Neural progenitor cell (in vitro differentiated cells): ENCODE measurements at regions not wholly inside any gene's neighbourhood (a gene's known extent, or its start where the extent isn't known, plus 50 kb on each side); places are given as distances from the start of the nearest gene placed in this dataset.

Experiments
- EZH2 ChIP-seq: fragments of 200-600 bp; sonication (generic); IDR thresholded peaks from 2 replicates; pipeline ENCODE4 v1.6.1; 2017; ENCODE audit warnings: antibody characterized with exemption, mild to moderate bottlenecking, moderate library complexity
- TF ChIP-seq, protein P1 (sequence below): fragments of 200-600 bp; sonication (generic); IDR thresholded peaks from 2 replicates; pipeline ENCODE4 v1.5.1; 2017; ENCODE audit warnings: antibody characterized with exemption, mild to moderate bottlenecking

DNA sequence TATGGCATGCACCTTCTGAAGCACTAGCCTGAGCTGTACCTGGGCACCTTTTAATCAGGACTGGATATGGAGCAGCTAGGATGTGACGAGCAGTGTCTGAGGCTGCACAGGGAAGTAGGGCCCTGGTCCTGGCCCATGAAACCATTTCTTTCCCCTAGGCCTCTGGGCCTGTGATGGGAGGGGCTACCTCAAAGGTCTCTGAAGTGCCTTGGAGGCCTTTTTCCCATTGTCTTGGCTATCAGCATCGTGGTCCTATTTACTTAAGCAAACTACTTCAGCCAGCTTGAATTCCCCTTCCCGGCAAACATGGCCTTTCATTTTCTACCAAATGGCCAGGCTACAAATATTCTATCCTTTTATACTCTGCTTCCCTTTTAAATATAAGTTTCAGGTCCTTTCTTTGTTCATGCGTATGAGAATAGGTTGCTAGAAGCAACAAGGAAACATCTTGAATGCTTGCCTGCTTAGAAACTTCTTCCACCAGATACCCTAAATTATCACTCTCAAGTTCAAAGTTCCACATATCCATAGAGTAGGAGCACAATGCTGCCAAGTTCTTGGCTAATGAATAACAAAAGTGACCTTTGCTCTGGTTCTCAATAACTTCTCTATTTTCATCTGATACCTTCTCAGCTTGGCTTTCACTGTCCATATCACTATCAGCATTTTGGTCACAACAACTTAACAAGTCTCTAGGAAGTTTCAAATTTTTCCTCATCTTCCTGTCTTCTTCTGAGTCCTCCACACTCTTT lies 673.1 kb downstream of the HTR1B start:
- TF ChIP-seq, protein P1, sequence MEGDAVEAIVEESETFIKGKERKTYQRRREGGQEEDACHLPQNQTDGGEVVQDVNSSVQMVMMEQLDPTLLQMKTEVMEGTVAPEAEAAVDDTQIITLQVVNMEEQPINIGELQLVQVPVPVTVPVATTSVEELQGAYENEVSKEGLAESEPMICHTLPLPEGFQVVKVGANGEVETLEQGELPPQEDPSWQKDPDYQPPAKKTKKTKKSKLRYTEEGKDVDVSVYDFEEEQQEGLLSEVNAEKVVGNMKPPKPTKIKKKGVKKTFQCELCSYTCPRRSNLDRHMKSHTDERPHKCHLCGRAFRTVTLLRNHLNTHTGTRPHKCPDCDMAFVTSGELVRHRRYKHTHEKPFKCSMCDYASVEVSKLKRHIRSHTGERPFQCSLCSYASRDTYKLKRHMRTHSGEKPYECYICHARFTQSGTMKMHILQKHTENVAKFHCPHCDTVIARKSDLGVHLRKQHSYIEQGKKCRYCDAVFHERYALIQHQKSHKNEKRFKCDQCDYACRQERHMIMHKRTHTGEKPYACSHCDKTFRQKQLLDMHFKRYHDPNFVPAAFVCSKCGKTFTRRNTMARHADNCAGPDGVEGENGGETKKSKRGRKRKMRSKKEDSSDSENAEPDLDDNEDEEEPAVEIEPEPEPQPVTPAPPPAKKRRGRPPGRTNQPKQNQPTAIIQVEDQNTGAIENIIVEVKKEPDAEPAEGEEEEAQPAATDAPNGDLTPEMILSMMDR = no peak
- TF ChIP-seq EZH2 = no peak
